Keratinocyte (primary cell): ENCODE measurements at regions not wholly inside any gene's neighbourhood (a gene's known extent, or its start where the extent isn't known, plus 50 kb on each side); places are given as distances from the start of the nearest gene placed in this dataset.

Source experiments
- DNase-seq: peaks from one replicate; pipeline ENCODE4 v3.0.0-alpha.2; 2011; ENCODE audit warnings: low read depth, missing footprints, low spot score
- FAIRE-seq: peaks from 2 replicates; lab custom pipeline; 2011; peaks lifted over from hg19 to GRCh38; lab: Jason Lieb, UNC
- H2AFZ ChIP-seq: 2 replicates; pipeline ENCODE4 v1.6.0; 2012; ENCODE audit warnings: low read length, control low read depth, inconsistent platforms; ENCODE audit not compliant: control insufficient read depth
- H3K27ac ChIP-seq: 2 replicates; pipeline ENCODE4 v1.5.1; 2011; ENCODE audit warnings: low read length; ENCODE audit not compliant: control insufficient read depth, insufficient read depth
- H3K27me3 ChIP-seq: 3 replicates; pipeline ENCODE4 v1.6.0; 2011; ENCODE audit warnings: low read length; ENCODE audit not compliant: control insufficient read depth, insufficient read depth; ENCODE audit errors: extremely low read depth
- H3K36me3 ChIP-seq, 2 experiments: 2 replicates in 1 of 2; 3 replicates in 1 of 2; pipeline ENCODE4 v1.5.1; 2011; ENCODE audit warnings: low read length in 2 of 2, mild to moderate bottlenecking in 1 of 2; ENCODE audit not compliant: control insufficient read depth in 2 of 2, insufficient read depth in 2 of 2; ENCODE audit errors: extremely low read depth in 1 of 2
- H3K4me1 ChIP-seq: 3 replicates; pipeline ENCODE4 v1.5.1; 2011; ENCODE audit warnings: low read length; ENCODE audit not compliant: control insufficient read depth, insufficient read depth; ENCODE audit errors: extremely low read depth
- H3K4me2 ChIP-seq: 3 replicates; pipeline ENCODE4 v1.6.0; 2011; ENCODE audit warnings: low read depth, low read length; ENCODE audit not compliant: control insufficient read depth, insufficient read depth; ENCODE audit errors: extremely low read depth
- H3K4me3 ChIP-seq, 3 experiments: fragments of 200-600 bp in 1 of 3; sonication (generic) in 1 of 3; 2 replicates in 2 of 3; 3 replicates in 1 of 3; pipeline ENCODE4 v1.5.1; 2011 to 2016; ENCODE audit warnings: low read length in 3 of 3, mild to moderate bottlenecking in 3 of 3, control low read depth in 2 of 3, inconsistent platforms in 1 of 3, low read depth in 1 of 3, mixed read lengths in 1 of 3, mixed run types in 1 of 3, moderate library complexity in 1 of 3; ENCODE audit not compliant: control insufficient read depth in 2 of 3, insufficient read depth in 2 of 3; ENCODE audit errors: extremely low read depth in 1 of 3
- H3K79me2 ChIP-seq: 2 replicates; pipeline ENCODE4 v1.6.0; 2012; ENCODE audit warnings: low read length; ENCODE audit not compliant: control insufficient read depth, insufficient read depth
- H3K9ac ChIP-seq: 3 replicates; pipeline ENCODE4 v1.6.0; 2011; ENCODE audit warnings: low read length; ENCODE audit not compliant: control insufficient read depth, insufficient read depth; ENCODE audit errors: extremely low read depth
- H3K9me1 ChIP-seq: 3 replicates; pipeline ENCODE4 v1.6.0; 2011; ENCODE audit warnings: low read length; ENCODE audit not compliant: control insufficient read depth, insufficient read depth; ENCODE audit errors: extremely low read depth
- H3K9me3 ChIP-seq: 2 replicates; pipeline ENCODE4 v1.5.1; 2012; ENCODE audit warnings: low read depth, low read length; ENCODE audit not compliant: control insufficient read depth
- H4K20me1 ChIP-seq: 3 replicates; pipeline ENCODE4 v1.6.0; 2011; ENCODE audit warnings: low read length; ENCODE audit not compliant: control insufficient read depth, insufficient read depth; ENCODE audit errors: extremely low read depth
- CTCF ChIP-seq, 3 experiments: IDR thresholded peaks in 1 of 3; conservative IDR thresholded peaks in 1 of 3; optimal IDR thresholded peaks in 1 of 3; 2 replicates in 2 of 3; 3 replicates in 1 of 3; pipeline versions ENCODE3 to v1.5.1; 2011; ENCODE audit warnings: low read length in 3 of 3, mild to moderate bottlenecking in 3 of 3, moderate library complexity in 2 of 3, control low read depth in 1 of 3, inconsistent platforms in 1 of 3; ENCODE audit not compliant: insufficient read depth in 2 of 3; ENCODE audit errors: extremely low read depth in 1 of 3
- EZH2 ChIP-seq: IDR thresholded peaks from one replicate; pipeline ENCODE4 v1.6.1; 2012; ENCODE audit warnings: inconsistent platforms, mild to moderate bottlenecking, low read length, moderate library complexity
- dilution Hi-C: fragments of 300-500 bp; cut with MboI; formaldehyde crosslinking; loops from one replicate; pipeline ENCODE4 v1.7.0; 2020; ENCODE audit warnings: low sequenced_read_pairs; ENCODE audit not compliant: extremely low pct_ligation_motif_present

- Histone ChIP-seq H3K4me2 (no peak overlapping the region), H3K36me3 (no peaks in the 10 kb centered on the region), H4K20me1 (no peaks in the 10 kb centered on the region), H3K79me2 (no peaks in the 10 kb centered on the region), H3K9ac (no peak overlapping the region), H3K9me3 (no peaks in the 10 kb centered on the region), H2AFZ (no peak overlapping the region), H3K27ac (no peak overlapping the region), H3K9me1 (no peaks in the 10 kb centered on the region), H3K4me3 (no peak overlapping the region), H3K4me1 (no peaks in the 10 kb centered on the region), H3K27me3 (no peaks in the 10 kb centered on the region)
- DNase-seq (no peak), FAIRE-seq (no peak)
- TF ChIP-seq EZH2 (no peak), CTCF (optimal IDR thresholded peaks at IDR 0.05 in 1 of 3, IDR thresholded peaks at IDR 0.05 in 1 of 3, conservative IDR thresholded peaks at IDR 0.05 in 1 of 3; ENCODE audit: extremely low read depth in 1 of 3, insufficient read depth in 2 of 3, low read length in 3 of 3) (no peak)
- dilution Hi-C loops, result no loop called here
These were observed 265.2 kb downstream of the ADGRL2 start for GRCh38 chr1:82065916-82066315.

GRCh38 chr1:82064691-82065090 is 264.0 kb downstream of the ADGRL2 start:
- Histone ChIP-seq H3K4me3 (no peak overlapping the region), H3K9me1 (no peaks in the 10 kb centered on the region), H2AFZ (no peak overlapping the region), H3K36me3 (no peaks in the 10 kb centered on the region), H3K79me2 (no peaks in the 10 kb centered on the region), H3K9ac (no peak overlapping the region), H3K27me3 (no peaks in the 10 kb centered on the region), H3K4me1 (no peaks in the 10 kb centered on the region), H3K4me2 (no peak overlapping the region), H4K20me1 (no peaks in the 10 kb centered on the region), H3K9me3 (no peaks in the 10 kb centered on the region), H3K27ac (no peak overlapping the region)
- dilution Hi-C loops, result no loop called here
- DNase-seq (no peak), FAIRE-seq (no peak)
- TF ChIP-seq CTCF (optimal IDR thresholded peaks at IDR 0.05 in 1 of 3, IDR thresholded peaks at IDR 0.05 in 1 of 3, conservative IDR thresholded peaks at IDR 0.05 in 1 of 3; ENCODE audit: extremely low read depth in 1 of 3, insufficient read depth in 2 of 3, low read length in 3 of 3), result no peak
- TF ChIP-seq EZH2, result no peak
